Aorta (tissue), 5 donors: ENCODE measurements at regions not wholly inside any gene's neighbourhood (a gene's known extent, or its start where the extent isn't known, plus 50 kb on each side); places are given as distances from the start of the nearest gene placed in this dataset.
A peak's percentile ranks its signal among the peaks of the same experiment; 100 is the strongest.

ENCODE experiments used
- ATAC-seq: fragments of 200-7000 bp; cut with Tn5 transposase; one replicate; pipeline ENCODE4 v1.9.1; 2022; ENCODE audit warnings: moderate library complexity; ENCODE audit not compliant: low FRiP score
- DNase-seq, 2 donors: peaks; one replicate each; pipeline ENCODE4 v3.0.0-alpha.2; 2020
- H3K27ac ChIP-seq, 2 donors: one replicate each; pipeline ENCODE4 v1.5.1; 2013; ENCODE audit warnings: low read length in 2 of 2, mild to moderate bottlenecking in 2 of 2, moderate library complexity in 2 of 2, control low read depth in 1 of 2, inconsistent platforms in 1 of 2, low read depth in 1 of 2
- H3K27me3 ChIP-seq, 2 donors: one replicate each; pipeline ENCODE4 v1.6.1; 2013; ENCODE audit warnings: control low read depth in 1 of 2, low read length in 1 of 2, mild to moderate bottlenecking in 1 of 2, moderate library complexity in 1 of 2; ENCODE audit not compliant: insufficient read depth in 2 of 2, control insufficient read depth in 1 of 2
- H3K36me3 ChIP-seq, 2 donors: one replicate each; pipeline ENCODE4 v1.6.1; 2013; ENCODE audit warnings: control low read depth in 1 of 2, low read length in 1 of 2, mild to moderate bottlenecking in 1 of 2; ENCODE audit not compliant: insufficient read depth in 2 of 2, control insufficient read depth in 1 of 2
- H3K4me1 ChIP-seq, 2 donors: one replicate each; pipeline ENCODE4 v1.6.1; 2013; ENCODE audit warnings: low read length in 2 of 2, control low read depth in 1 of 2, mild to moderate bottlenecking in 1 of 2, moderate library complexity in 1 of 2; ENCODE audit not compliant: insufficient read depth in 2 of 2, control insufficient read depth in 1 of 2
- H3K4me3 ChIP-seq, 2 donors: one replicate each; pipeline ENCODE4 v1.5.1; 2013; ENCODE audit warnings: low read length in 2 of 2, control low read depth in 1 of 2, mild to moderate bottlenecking in 1 of 2
- H3K9me3 ChIP-seq: one replicate; pipeline ENCODE4 v1.6.1; 2013; ENCODE audit warnings: mild to moderate bottlenecking, low read length; ENCODE audit not compliant: control insufficient read depth
- WGBS, 2 donors: extraction: QIAGEN DNeasy Blood & Tissue Kit; methylation state at CpG; one replicate each; pipeline ENCODE4 v1.1.7; 2013; 5-methylcytosine and 5-hydroxymethylcytosine counted together
- intact Hi-C, 2 donors: fragments of 100-400 bp; cut with DNase I; formaldehyde crosslinking; loops; one replicate each; pipeline versions ENCODE4 v1.14.2 to v1.15.0; 2022
- donor health status: healthy with polysubstance abuse.
- donor health status: Bipolar disorder and iron deficiency.
- donor health status: DM: no; HTN: no; CAD: no.
- donor health status: DM: no; HTN: no; CAD: no.
- donor health status: DM: yes; HTN: yes; CAD: no.

- peaks cover 0 to 12% of the 10 kb centered on the region in 2 donors for H3K4me1 ChIP-seq
- 29 to 43% methylated on average over 11 of the region's 11 CpGs for WGBS, 2 donors
- DNase-seq (peak; percentile 84), ATAC-seq (peak; percentile 66)
- no peaks in the 10 kb centered on the region for H3K36me3 ChIP-seq
- no peaks in the 10 kb centered on the region for H3K27me3 ChIP-seq
- no peaks in the 10 kb centered on the region for H3K9me3 ChIP-seq
- H3K27ac ChIP-seq, result no peak overlapping the region
- intact Hi-C loops, result no loop called here
- H3K4me3 ChIP-seq, result no peak overlapping the region
Observed at GRCh38 chr6:14921170-14921569, 324.7 kb upstream of the JARID2 start.

GRCh38 chr6:14921878-14922671 is 323.8 kb upstream of the JARID2 start:
- Histone ChIP-seq H3K4me3 (no peak overlapping the region), H3K27me3 (no peaks in the 10 kb centered on the region), H3K4me1 (peaks cover 0 to 12% of the 10 kb centered on the region in 2 donors), H3K36me3 (no peaks in the 10 kb centered on the region), H3K27ac (no peak overlapping the region), H3K9me3 (no peaks in the 10 kb centered on the region)
- intact Hi-C loops, result no loop called here
- DNase-seq (no peak), ATAC-seq (peak; percentile 45)
- 87 to 91% methylated on average over 15 of the region's 15 CpGs for WGBS, 2 donors

- H3K4me1 ChIP-seq, result peaks cover 0 to 12% of the 10 kb centered on the region in 2 donors
- no peaks in the 10 kb centered on the region for H3K9me3 ChIP-seq
- no peak for ATAC-seq
- H3K27me3 ChIP-seq, result no peaks in the 10 kb centered on the region
- no peak overlapping the region for H3K27ac ChIP-seq
- H3K4me3 ChIP-seq, result no peak overlapping the region
- WGBS, 2 donors, result 90 to 91% methylated on average over 9 of the region's 9 CpGs
- H3K36me3 ChIP-seq, result no peaks in the 10 kb centered on the region
- no peak for DNase-seq
- intact Hi-C loops, result no loop called here
Observed at GRCh38 chr6:14922706-14923460, 323.0 kb upstream of the JARID2 start.

GRCh38 chr6:14924126-14925024 is 321.5 kb upstream of the JARID2 start:
- H3K9me3 ChIP-seq, result no peaks in the 10 kb centered on the region
- DNase-seq (no peak), ATAC-seq (no peak)
- H3K4me1 ChIP-seq, result peaks cover 0 to 12% of the 10 kb centered on the region in 2 donors
- H3K4me3 ChIP-seq, result no peak overlapping the region
- H3K27me3 ChIP-seq, result no peaks in the 10 kb centered on the region
- no peaks in the 10 kb centered on the region for H3K36me3 ChIP-seq
- WGBS, 2 donors, result 50 to 54% methylated on average over 14 of the region's 14 CpGs
- H3K27ac ChIP-seq, result no peak overlapping the region
- intact Hi-C loops, result no loop called here

- no peaks in the 10 kb centered on the region for H3K36me3 ChIP-seq
- H3K27me3 ChIP-seq, result no peaks in the 10 kb centered on the region
- WGBS, 2 donors, result 6 to 8% methylated on average over 5 of the region's 5 CpGs
- no peak overlapping the region for H3K27ac ChIP-seq
- H3K4me1 ChIP-seq, result peaks cover 0 to 12% of the 10 kb centered on the region in 2 donors
- intact Hi-C loops, result no loop called here
- DNase-seq (no peak), ATAC-seq (no peak)
- H3K9me3 ChIP-seq, result no peaks in the 10 kb centered on the region
- H3K4me3 ChIP-seq, result no peak overlapping the region
Observed at GRCh38 chr6:14925025-14925698, 320.7 kb upstream of the JARID2 start.

- H3K27ac ChIP-seq, result no peak overlapping the region
- H3K36me3 ChIP-seq, result no peaks in the 10 kb centered on the region
- no peak for ATAC-seq
- H3K4me3 ChIP-seq, result no peak overlapping the region
- H3K27me3 ChIP-seq, result no peaks in the 10 kb centered on the region
- DNase-seq, result no peak
- WGBS, 2 donors, result 28 to 32% methylated on average over 3 of the region's 3 CpGs
- no peaks in the 10 kb centered on the region for H3K9me3 ChIP-seq
- peaks cover 0 to 12% of the 10 kb centered on the region in 2 donors for H3K4me1 ChIP-seq
- intact Hi-C loops, result no loop called here
Observed at GRCh38 chr6:14925699-14926026, 320.2 kb upstream of the JARID2 start.

GRCh38 chr6:14927398-14927797 is 318.5 kb upstream of the JARID2 start:
- H3K4me1 ChIP-seq, result peaks cover 0 to 12% of the 10 kb centered on the region in 2 donors
- no peak overlapping the region for H3K27ac ChIP-seq
- intact Hi-C loops, result no loop called here
- DNase-seq (no peak), ATAC-seq (no peak)
- H3K36me3 ChIP-seq, result no peaks in the 10 kb centered on the region
- H3K27me3 ChIP-seq, result no peaks in the 10 kb centered on the region
- H3K9me3 ChIP-seq, result no peaks in the 10 kb centered on the region
- WGBS, 2 donors, result 89 to 92% methylated on average over 7 of the region's 7 CpGs
- H3K4me3 ChIP-seq, result no peak overlapping the region

GRCh38 chr6:14929291-14929690 is 316.6 kb upstream of the JARID2 start:
- intact Hi-C loops, result no loop called here
- no peaks in the 10 kb centered on the region for H3K27me3 ChIP-seq
- H3K4me1 ChIP-seq, result peaks cover 0 to 11% of the 10 kb centered on the region in 2 donors
- ATAC-seq (no peak), DNase-seq (no peak)
- H3K4me3 ChIP-seq, result no peak overlapping the region
- no peak overlapping the region for H3K27ac ChIP-seq
- H3K36me3 ChIP-seq, result no peaks in the 10 kb centered on the region
- H3K9me3 ChIP-seq, result no peaks in the 10 kb centered on the region
- WGBS, 2 donors, result 76 to 81% methylated on average over 3 of the region's 3 CpGs
